ENCODE measurements at regions not wholly inside any gene's neighbourhood (a gene's known extent, or its start where the extent isn't known, plus 50 kb on each side); places are given as distances from the start of the nearest gene placed in this dataset.

DNA sequence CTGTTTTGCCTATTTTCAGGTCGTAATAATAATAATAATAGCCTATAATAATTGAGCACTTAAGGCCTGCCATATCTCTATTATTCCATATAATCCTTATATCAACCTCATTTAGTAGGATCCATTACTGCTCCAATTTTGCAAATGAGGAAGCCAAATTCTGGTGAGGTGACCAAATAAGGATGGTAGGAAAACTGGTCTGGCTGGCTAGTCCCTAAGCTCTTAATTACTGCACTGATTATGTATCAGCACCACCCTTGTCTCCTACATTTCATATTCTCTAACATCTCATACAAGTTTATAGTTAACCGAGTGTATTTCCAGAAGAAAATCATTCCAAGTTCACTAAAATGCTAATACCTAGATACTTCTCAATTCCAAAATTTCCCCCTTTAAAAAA is 166.5 kb upstream of the RGMB start:
- Histone ChIP-seq H3K4me3 (ENCODE audit: low read depth, low read length, poor library complexity, severe bottlenecking) (no peak overlapping the region), H3K36me3 (ENCODE audit: insufficient read depth, low read length, poor library complexity, severe bottlenecking) (no peaks in the 10 kb centered on the region), H3K4me1 (ENCODE audit: insufficient read depth, low read length, poor library complexity, severe bottlenecking) (no peaks in the 10 kb centered on the region), H3K9me3 (ENCODE audit: low read depth, low read length, poor library complexity, severe bottlenecking) (no peaks in the 10 kb centered on the region), H3K27ac (ENCODE audit: low read depth, low read length, poor library complexity, severe bottlenecking) (no peak overlapping the region), H3K27me3 (replicated peaks; ENCODE audit: insufficient read depth, low read depth, low read length, poor library complexity) (peaks cover 58% of the 10 kb centered on the region)
- intact Hi-C loops (cut with micrococcal nuclease; ENCODE audit: unreplicated experiment) = no loop called here
- ChIA-PET CTCF (no interaction called here), POLR2A (ENCODE audit: low non-redundant PET) (no interaction called here)
- DNase-seq (ENCODE audit: low spot score) = no peak
- BruUV-seq (replicated peaks) = no TSS peak
- TF ChIP-seq, protein P1, sequence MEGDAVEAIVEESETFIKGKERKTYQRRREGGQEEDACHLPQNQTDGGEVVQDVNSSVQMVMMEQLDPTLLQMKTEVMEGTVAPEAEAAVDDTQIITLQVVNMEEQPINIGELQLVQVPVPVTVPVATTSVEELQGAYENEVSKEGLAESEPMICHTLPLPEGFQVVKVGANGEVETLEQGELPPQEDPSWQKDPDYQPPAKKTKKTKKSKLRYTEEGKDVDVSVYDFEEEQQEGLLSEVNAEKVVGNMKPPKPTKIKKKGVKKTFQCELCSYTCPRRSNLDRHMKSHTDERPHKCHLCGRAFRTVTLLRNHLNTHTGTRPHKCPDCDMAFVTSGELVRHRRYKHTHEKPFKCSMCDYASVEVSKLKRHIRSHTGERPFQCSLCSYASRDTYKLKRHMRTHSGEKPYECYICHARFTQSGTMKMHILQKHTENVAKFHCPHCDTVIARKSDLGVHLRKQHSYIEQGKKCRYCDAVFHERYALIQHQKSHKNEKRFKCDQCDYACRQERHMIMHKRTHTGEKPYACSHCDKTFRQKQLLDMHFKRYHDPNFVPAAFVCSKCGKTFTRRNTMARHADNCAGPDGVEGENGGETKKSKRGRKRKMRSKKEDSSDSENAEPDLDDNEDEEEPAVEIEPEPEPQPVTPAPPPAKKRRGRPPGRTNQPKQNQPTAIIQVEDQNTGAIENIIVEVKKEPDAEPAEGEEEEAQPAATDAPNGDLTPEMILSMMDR (conservative IDR thresholded peaks at IDR 0.05; ENCODE audit: low read depth, low read length) = no peak
- TF ChIP-seq EZH2 (IDR thresholded peaks at IDR 0.05; ENCODE audit: borderline replicate concordance, low read depth, low read length, poor library complexity, severe bottlenecking) = no peak

DNA sequence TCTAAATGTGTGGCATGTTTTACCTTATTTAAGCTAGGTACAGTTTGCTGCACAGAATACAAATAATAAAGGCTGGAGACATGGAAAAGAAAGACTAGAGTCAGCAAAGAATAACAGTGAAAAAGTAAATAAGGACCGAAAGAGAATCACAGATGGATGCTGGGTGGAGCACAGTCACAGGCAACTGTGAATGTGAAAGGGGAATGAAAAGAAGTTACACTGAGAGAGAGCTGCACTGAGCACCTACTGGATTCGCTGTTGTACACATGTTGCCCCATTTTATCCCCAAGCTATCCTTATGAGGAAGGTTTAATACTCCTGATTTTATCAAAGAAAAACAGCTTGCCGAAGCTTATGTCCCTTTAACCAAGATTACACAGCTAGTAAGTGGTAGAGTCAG is 165.4 kb upstream of the RGMB start:
- ChIA-PET POLR2A (ENCODE audit: low non-redundant PET) (no interaction called here), CTCF (no interaction called here)
- Histone ChIP-seq H3K4me1 (ENCODE audit: insufficient read depth, low read length, poor library complexity, severe bottlenecking) (no peaks in the 10 kb centered on the region), H3K36me3 (ENCODE audit: insufficient read depth, low read length, poor library complexity, severe bottlenecking) (no peaks in the 10 kb centered on the region), H3K27ac (ENCODE audit: low read depth, low read length, poor library complexity, severe bottlenecking) (no peak overlapping the region), H3K4me3 (ENCODE audit: low read depth, low read length, poor library complexity, severe bottlenecking) (no peak overlapping the region), H3K9me3 (ENCODE audit: low read depth, low read length, poor library complexity, severe bottlenecking) (no peaks in the 10 kb centered on the region), H3K27me3 (replicated peaks; ENCODE audit: insufficient read depth, low read depth, low read length, poor library complexity) (peaks cover 69% of the 10 kb centered on the region)
- no peak for DNase-seq (ENCODE audit: low spot score)
- BruUV-seq (replicated peaks) = no TSS peak
- intact Hi-C loops (cut with micrococcal nuclease; ENCODE audit: unreplicated experiment) = no loop called here
- TF ChIP-seq, protein P1 (conservative IDR thresholded peaks at IDR 0.05; ENCODE audit: low read depth, low read length) = no peak
- TF ChIP-seq EZH2 (IDR thresholded peaks at IDR 0.05; ENCODE audit: borderline replicate concordance, low read depth, low read length, poor library complexity, severe bottlenecking) = no peak

DNA sequence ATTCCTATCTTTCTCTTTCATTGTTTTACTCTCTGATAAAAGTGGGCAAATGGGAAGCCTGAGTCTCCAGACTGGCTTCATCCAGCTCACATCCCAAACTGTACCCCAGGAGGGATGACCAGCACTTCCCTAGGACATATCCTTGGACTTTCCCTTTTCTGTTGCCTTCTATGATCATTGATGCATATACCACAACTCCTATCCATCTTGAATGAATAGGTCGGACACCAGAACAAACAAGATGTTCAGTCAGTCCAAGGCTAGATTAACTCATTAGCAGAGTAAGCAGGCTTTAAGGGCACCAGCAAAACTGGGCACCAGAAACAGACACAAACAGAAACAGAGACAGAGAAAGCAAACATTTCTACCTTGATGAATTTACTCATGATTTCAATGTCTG is 159.1 kb upstream of the RGMB start:
- ChIA-PET POLR2A (ENCODE audit: low non-redundant PET) (no interaction called here), CTCF (no interaction called here)
- H3K9me3 ChIP-seq (ENCODE audit: low read depth, low read length, poor library complexity, severe bottlenecking) = no peaks in the 10 kb centered on the region
- H3K27me3 ChIP-seq (replicated peaks; ENCODE audit: insufficient read depth, low read depth, low read length, poor library complexity) = peaks cover 71% of the 10 kb centered on the region
- no peaks in the 10 kb centered on the region for H3K4me1 ChIP-seq (ENCODE audit: insufficient read depth, low read length, poor library complexity, severe bottlenecking)
- H3K4me3 ChIP-seq (ENCODE audit: low read depth, low read length, poor library complexity, severe bottlenecking) = no peak overlapping the region
- BruUV-seq (replicated peaks) = no TSS peak
- intact Hi-C loops (cut with micrococcal nuclease; ENCODE audit: unreplicated experiment) = no loop called here
- no peaks in the 10 kb centered on the region for H3K36me3 ChIP-seq (ENCODE audit: insufficient read depth, low read length, poor library complexity, severe bottlenecking)
- no peak for DNase-seq (ENCODE audit: low spot score)
- no peak overlapping the region for H3K27ac ChIP-seq (ENCODE audit: low read depth, low read length, poor library complexity, severe bottlenecking)
- no peak for TF ChIP-seq EZH2 (IDR thresholded peaks at IDR 0.05; ENCODE audit: borderline replicate concordance, low read depth, low read length, poor library complexity, severe bottlenecking)
- TF ChIP-seq, protein P1 (conservative IDR thresholded peaks at IDR 0.05; ENCODE audit: low read depth, low read length) = no peak
